SU-DHL-6 (cell line): ENCODE measurements at regions not wholly inside any gene's neighbourhood (a gene's known extent, or its start where the extent isn't known, plus 50 kb on each side); places are given as distances from the start of the nearest gene placed in this dataset.

ENCODE experiments used
- H2AFZ ChIP-seq: fragments of 200-600 bp; sonication (generic); 2 replicates; pipeline ENCODE4 v1.6.1; 2014; ENCODE audit warnings: low read depth, mild to moderate bottlenecking, moderate library complexity, mixed read lengths, antibody characterized with exemption, low read length; ENCODE audit not compliant: severe bottlenecking
- H3F3A ChIP-seq: fragments of 200-600 bp; shearing (Covaris generic); 2 replicates; pipeline ENCODE4 v1.6.0; 2016; ENCODE audit warnings: antibody characterized with exemption, mild to moderate bottlenecking; ENCODE audit not compliant: insufficient read depth
- H3K27ac ChIP-seq: fragments of 200-600 bp; sonication (generic); 2 replicates; pipeline ENCODE4 v1.5.1; 2016; ENCODE audit warnings: low read depth, mild to moderate bottlenecking, low read length, moderate library complexity, mixed read lengths
- H3K27me3 ChIP-seq: fragments of 200-600 bp; sonication (generic), shearing (Covaris generic); 2 replicates; pipeline ENCODE4 v1.6.0; 2014; ENCODE audit warnings: mild to moderate bottlenecking, low read length
- H3K36me3 ChIP-seq: fragments of 200-600 bp; sonication (generic); 2 replicates; pipeline ENCODE4 v1.6.1; 2014; ENCODE audit warnings: mild to moderate bottlenecking, low read length, mixed read lengths
- H3K4me2 ChIP-seq: fragments of 300-600, 200-600 bp; shearing (Covaris generic), sonication (generic); 2 replicates; pipeline ENCODE4 v1.6.0; 2014; ENCODE audit warnings: low read length, low read depth, mild to moderate bottlenecking; ENCODE audit not compliant: poor library complexity, severe bottlenecking
- H3K4me3 ChIP-seq: fragments of 200-600 bp; sonication (generic); 2 replicates; pipeline ENCODE4 v1.5.1; 2014; ENCODE audit warnings: antibody characterized with exemption, low read length, mild to moderate bottlenecking, mixed read lengths; ENCODE audit not compliant: insufficient read depth, poor library complexity, severe bottlenecking
- H3K79me2 ChIP-seq: fragments of 200-600 bp; sonication (generic); 2 replicates; pipeline ENCODE4 v1.6.1; 2014; ENCODE audit warnings: mild to moderate bottlenecking, low read length, moderate library complexity; ENCODE audit not compliant: insufficient read depth
- H3K9ac ChIP-seq: fragments of 200-600 bp; sonication (generic); 2 replicates; pipeline ENCODE4 v1.7.0; 2014; ENCODE audit warnings: mild to moderate bottlenecking, low read length
- H3K9me2 ChIP-seq: fragments of 200-600 bp; sonication (generic); replicated peaks from 2 replicates; pipeline ENCODE4 v1.6.1; 2014; ENCODE audit warnings: low read length; ENCODE audit not compliant: insufficient read depth
- H3K9me3 ChIP-seq: fragments of 200-600 bp; sonication (generic); 2 replicates; pipeline ENCODE4 v1.6.1; 2014; ENCODE audit warnings: low read length, mixed read lengths; ENCODE audit not compliant: insufficient read depth
- H4K20me1 ChIP-seq: fragments of 200-600 bp; sonication (generic); 2 replicates; pipeline ENCODE4 v1.6.1; 2014; ENCODE audit warnings: low read depth, mild to moderate bottlenecking, antibody characterized with exemption, low read length, moderate library complexity, mixed read lengths
- CTCF ChIP-seq: fragments of 200-600 bp; sonication (generic); IDR thresholded peaks from one replicate; pipeline ENCODE4 v1.5.1; 2017; ENCODE audit warnings: antibody characterized with exemption, mild to moderate bottlenecking, low read length, moderate library complexity; ENCODE audit not compliant: insufficient read depth, poor library complexity, severe bottlenecking
- EZH2phosphoT487 ChIP-seq: fragments of 200-600 bp; sonication (generic), shearing (Covaris generic); conservative IDR thresholded peaks from 2 replicates; pipeline ENCODE4 v1.6.1; 2018; ENCODE audit warnings: mild to moderate bottlenecking, antibody characterized with exemption, low read length, moderate library complexity, mixed read lengths

- no peak overlapping the region for H3K9ac ChIP-seq
- H3K27ac ChIP-seq: no peak overlapping the region
- no peaks in the 10 kb centered on the region for H3K27me3 ChIP-seq
- H4K20me1 ChIP-seq: no peaks in the 10 kb centered on the region
- H3K79me2 ChIP-seq: no peaks in the 10 kb centered on the region
- H3K36me3 ChIP-seq: no peaks in the 10 kb centered on the region
- H3K9me3 ChIP-seq: no peaks in the 10 kb centered on the region
- H2AFZ ChIP-seq: no peak overlapping the region
- no peaks in the 10 kb centered on the region for H3K9me2 ChIP-seq
- H3K4me2 ChIP-seq: no peak overlapping the region
- H3F3A ChIP-seq: no peaks in the 10 kb centered on the region
- TF ChIP-seq EZH2phosphoT487 (no peak), CTCF (no peak)
- no peak overlapping the region for H3K4me3 ChIP-seq
Measured at GRCh38 chr12:46711756-46712155, 114.0 kb downstream of the SLC38A4 start.

- Histone ChIP-seq H3K27me3 (no peaks in the 10 kb centered on the region), H3K27ac (no peak overlapping the region), H3F3A (no peaks in the 10 kb centered on the region), H3K9me3 (no peaks in the 10 kb centered on the region), H4K20me1 (no peaks in the 10 kb centered on the region), H3K9me2 (no peaks in the 10 kb centered on the region), H2AFZ (no peak overlapping the region), H3K9ac (no peak overlapping the region), H3K4me2 (no peak overlapping the region), H3K4me3 (no peak overlapping the region), H3K36me3 (no peaks in the 10 kb centered on the region), H3K79me2 (no peaks in the 10 kb centered on the region)
- TF ChIP-seq CTCF (no peak), EZH2phosphoT487 (no peak)
Measured at GRCh38 chr12:46710125-46710743, 115.6 kb downstream of the SLC38A4 start.

GRCh38 chr12:46702581-46703344 lies 123.0 kb downstream of the SLC38A4 start:
- H3K9me3 ChIP-seq: no peaks in the 10 kb centered on the region
- no peak overlapping the region for H3K9ac ChIP-seq
- no peaks in the 10 kb centered on the region for H3F3A ChIP-seq
- no peaks in the 10 kb centered on the region for H3K9me2 ChIP-seq
- H3K4me3 ChIP-seq: no peak overlapping the region
- no peaks in the 10 kb centered on the region for H3K36me3 ChIP-seq
- no peak overlapping the region for H3K27ac ChIP-seq
- TF ChIP-seq EZH2phosphoT487 (no peak), CTCF (no peak)
- H2AFZ ChIP-seq: no peak overlapping the region
- no peaks in the 10 kb centered on the region for H4K20me1 ChIP-seq
- H3K4me2 ChIP-seq: no peak overlapping the region
- no peaks in the 10 kb centered on the region for H3K79me2 ChIP-seq
- H3K27me3 ChIP-seq: no peaks in the 10 kb centered on the region
